Neutrophil (primary cell): ENCODE measurements at regions not wholly inside any gene's neighbourhood (a gene's known extent, or its start where the extent isn't known, plus 50 kb on each side); places are given as distances from the start of the nearest gene placed in this dataset.

ENCODE experiments used
- H3K27ac ChIP-seq: fragments of 200-600 bp; sonication (generic); 2 replicates; pipeline ENCODE4 v1.5.1; 2016; ENCODE audit warnings: mild to moderate bottlenecking, moderate library complexity
- H3K27me3 ChIP-seq: fragments of 200-600 bp; sonication (generic); 2 replicates; pipeline ENCODE4 v1.6.0; 2016; ENCODE audit warnings: mild to moderate bottlenecking
- H3K36me3 ChIP-seq: fragments of 200-600 bp; sonication (generic); 2 replicates; pipeline ENCODE4 v1.5.1; 2017
- H3K4me1 ChIP-seq, 2 experiments: fragments of 200-600 bp in 1 of 2; sonication (generic) in 1 of 2; 1 replicate in 1 of 2; 2 replicates in 1 of 2; pipeline versions ENCODE4 v1.5.1 to v1.6.1; 2013 to 2016; ENCODE audit warnings: low read depth in 1 of 2, low read length in 1 of 2, mild to moderate bottlenecking in 1 of 2, moderate library complexity in 1 of 2; ENCODE audit not compliant: control insufficient read depth in 1 of 2, insufficient read depth in 1 of 2
- H3K4me3 ChIP-seq, 2 experiments: fragments of 200-600 bp in 1 of 2; sonication (generic) in 1 of 2; 1 replicate in 1 of 2; 2 replicates in 1 of 2; pipeline ENCODE4 v1.5.1; 2013 to 2016; ENCODE audit warnings: low read depth in 1 of 2, low read length in 1 of 2, mild to moderate bottlenecking in 1 of 2, moderate library complexity in 1 of 2
- H3K9me3 ChIP-seq: fragments of 200-600 bp; sonication (generic); 2 replicates; pipeline ENCODE4 v1.5.1; 2016
- CTCF ChIP-seq: fragments of 200-600 bp; sonication (generic); IDR thresholded peaks from 2 replicates; pipeline ENCODE4 v1.5.1; 2016; ENCODE audit warnings: antibody characterized with exemption

GRCh38 chrX:5537098-5537497 is 691.6 kb downstream of the NLGN4X start:
- Histone ChIP-seq H3K4me1 (no peaks in the 10 kb centered on the region), H3K27ac (no peak overlapping the region), H3K27me3 (no peaks in the 10 kb centered on the region), H3K36me3 (no peaks in the 10 kb centered on the region), H3K4me3 (no peak overlapping the region), H3K9me3 (no peaks in the 10 kb centered on the region)
- no peak for TF ChIP-seq CTCF

- TF ChIP-seq CTCF = no peak
- no peak overlapping the region for H3K27ac ChIP-seq
- H3K9me3 ChIP-seq = no peaks in the 10 kb centered on the region
- no peaks in the 10 kb centered on the region for H3K27me3 ChIP-seq
- no peak overlapping the region for H3K4me3 ChIP-seq
- H3K36me3 ChIP-seq = no peaks in the 10 kb centered on the region
- H3K4me1 ChIP-seq = no peaks in the 10 kb centered on the region
These were observed 692.4 kb downstream of the NLGN4X start for GRCh38 chrX:5536261-5536660.

- Histone ChIP-seq H3K36me3 (no peaks in the 10 kb centered on the region), H3K4me3 (no peak overlapping the region), H3K27me3 (no peaks in the 10 kb centered on the region), H3K4me1 (no peaks in the 10 kb centered on the region), H3K27ac (no peak overlapping the region), H3K9me3 (no peaks in the 10 kb centered on the region)
- TF ChIP-seq CTCF = no peak
These were observed 700.6 kb downstream of the NLGN4X start for GRCh38 chrX:5528057-5528456.

- H3K27ac ChIP-seq = no peak overlapping the region
- no peaks in the 10 kb centered on the region for H3K4me1 ChIP-seq
- TF ChIP-seq CTCF = no peak
- H3K4me3 ChIP-seq = no peak overlapping the region
- no peaks in the 10 kb centered on the region for H3K36me3 ChIP-seq
- H3K9me3 ChIP-seq = no peaks in the 10 kb centered on the region
- no peaks in the 10 kb centered on the region for H3K27me3 ChIP-seq
These were observed 702.5 kb downstream of the NLGN4X start for GRCh38 chrX:5526191-5526590.

GRCh38 chrX:5490786-5491563 is 737.7 kb downstream of the NLGN4X start:
- H3K27ac ChIP-seq = no peak overlapping the region
- no peaks in the 10 kb centered on the region for H3K36me3 ChIP-seq
- no peaks in the 10 kb centered on the region for H3K4me1 ChIP-seq
- no peak overlapping the region for H3K4me3 ChIP-seq
- no peaks in the 10 kb centered on the region for H3K9me3 ChIP-seq
- TF ChIP-seq CTCF = no peak
- H3K27me3 ChIP-seq = no peaks in the 10 kb centered on the region
